B cell (primary cell): ENCODE measurements at regions not wholly inside any gene's neighbourhood (a gene's known extent, or its start where the extent isn't known, plus 50 kb on each side); places are given as distances from the start of the nearest gene placed in this dataset.
"Not testable (repeated sequence)": the region's sequence is repeated elsewhere in the genome, so short reads cannot be mapped to it uniquely, and the experiment has no call there.

ENCODE experiments used
- ATAC-seq: fragments of 200-7000 bp; cut with Tn5 transposase; one replicate; pipeline ENCODE4 v1.10.0; 2021; ENCODE audit warnings: low read depth, mild to moderate bottlenecking, moderate number of reproducible peaks, moderate library complexity
- CTCF ChIA-PET: fragments of 350-600 bp; sonication (Branson Sonifier 250); formaldehyde crosslinking; loops from one replicate; lab custom pipeline; 2021; ENCODE audit warnings: antibody characterized with exemption, inconsistent platforms; lab: Charles Lee
- POLR2A ChIA-PET: fragments of 350-600 bp; sonication (Branson Sonifier 250); formaldehyde crosslinking; loops from one replicate; lab custom pipeline; 2021; ENCODE audit warnings: antibody characterized with exemption; lab: Charles Lee
- DNase-seq: peaks from one replicate; pipeline ENCODE4 v3.0.0; 2013
- H2AFZ ChIP-seq: 2 replicates; pipeline ENCODE4 v1.6.1; 2012; ENCODE audit warnings: mild to moderate bottlenecking, low read depth, low read length; ENCODE audit not compliant: insufficient read depth, poor library complexity, severe bottlenecking
- H3K27ac ChIP-seq, 2 donors: 1 replicate in 1 of 2; 2 replicates in 1 of 2; pipeline ENCODE4 v1.5.1; 2012 to 2013; ENCODE audit warnings: low read length in 2 of 2, mild to moderate bottlenecking in 2 of 2, moderate library complexity in 1 of 2
- H3K27me3 ChIP-seq, 4 experiments: fragments of 200-600 bp in 1 of 4; sonication (generic) in 1 of 4; replicated peaks in 1 of 4; 1 replicate in 2 of 4; 2 replicates in 2 of 4; pipeline versions ENCODE4 v1.6.1 to v1.7.0; 2013 to 2016; ENCODE audit warnings: low read length in 3 of 4, mild to moderate bottlenecking in 2 of 4, mixed read lengths in 1 of 4, moderate library complexity in 1 of 4; ENCODE audit not compliant: insufficient read depth in 4 of 4, control insufficient read depth in 3 of 4; ENCODE audit errors: control extremely low read depth in 1 of 4
- H3K36me3 ChIP-seq, 2 experiments: replicated peaks in 1 of 2; 1 replicate in 1 of 2; 2 replicates in 1 of 2; pipeline versions ENCODE4 v1.6.1 to v1.7.1; 2013; ENCODE audit warnings: low read length in 1 of 2; ENCODE audit not compliant: insufficient read depth in 2 of 2, control insufficient read depth in 1 of 2; ENCODE audit errors: control extremely low read depth in 1 of 2, extremely low read depth in 1 of 2
- H3K4me1 ChIP-seq, 2 donors: fragments of 200-600 bp in 1 of 2; sonication (generic) in 1 of 2; 1 replicate in 1 of 2; 2 replicates in 1 of 2; pipeline versions ENCODE4 v1.5.1 to v1.6.1; 2013 to 2017; ENCODE audit warnings: low read length in 2 of 2; ENCODE audit not compliant: control insufficient read depth in 2 of 2, insufficient read depth in 2 of 2
- H3K4me2 ChIP-seq: replicated peaks from 2 replicates; pipeline ENCODE3; 2012; ENCODE audit warnings: mild to moderate bottlenecking, low read depth, low read length; ENCODE audit not compliant: poor library complexity, severe bottlenecking
- H3K4me3 ChIP-seq, 5 experiments: fragments of 200-600 bp in 1 of 5; sonication (generic) in 1 of 5; 1 replicate in 3 of 5; 2 replicates in 2 of 5; pipeline versions ENCODE4 v1.5.1 to v1.7.0; 2011 to 2016; ENCODE audit warnings: low read length in 4 of 5, mild to moderate bottlenecking in 4 of 5, low read depth in 2 of 5, control low read depth in 1 of 5, moderate library complexity in 1 of 5; ENCODE audit not compliant: insufficient read depth in 1 of 5; ENCODE audit errors: control extremely low read depth in 1 of 5, extremely low read depth in 1 of 5
- H3K79me2 ChIP-seq: fragments of 200-600 bp; sonication (generic); one replicate; pipeline ENCODE4 v1.6.0; 2016; ENCODE audit warnings: low read length; ENCODE audit not compliant: control insufficient read depth, insufficient read depth
- H3K9ac ChIP-seq: fragments of 200-600 bp; sonication (generic); 2 replicates; pipeline ENCODE4 v1.6.1; 2017; ENCODE audit warnings: mild to moderate bottlenecking, low read length, moderate library complexity
- H3K9me3 ChIP-seq, 3 donors: one replicate each; pipeline versions ENCODE4 v1.6.1 to v1.7.1; 2013; ENCODE audit warnings: low read length in 2 of 3; ENCODE audit not compliant: control insufficient read depth in 2 of 3, insufficient read depth in 1 of 3; ENCODE audit errors: control extremely low read depth in 1 of 3
- H4K20me1 ChIP-seq: 2 replicates; pipeline ENCODE4 v1.6.0; 2012; ENCODE audit warnings: mild to moderate bottlenecking, low read length; ENCODE audit not compliant: insufficient read depth, control insufficient read depth, poor library complexity, severe bottlenecking
- H3K27ac Mint-ChIP-seq: one replicate; pipeline ENCODE4 v1.8.0; 2021; ENCODE audit warnings: mixed read lengths
- H3K27me3 Mint-ChIP-seq: one replicate; pipeline ENCODE4 v1.8.0; 2021; ENCODE audit warnings: mixed read lengths
- H3K4me1 Mint-ChIP-seq: one replicate; pipeline ENCODE4 v1.8.0; 2021; ENCODE audit warnings: mixed read lengths
- H3K4me3 Mint-ChIP-seq: one replicate; pipeline ENCODE4 v1.8.0; 2021; ENCODE audit warnings: mixed read lengths
- H3K9me3 Mint-ChIP-seq: one replicate; pipeline ENCODE4 v1.8.0; 2022; ENCODE audit warnings: mixed read lengths; ENCODE audit not compliant: insufficient read depth
- EZH2 ChIP-seq: IDR thresholded peaks from 2 replicates; pipeline ENCODE4 v1.6.1; 2012; ENCODE audit warnings: borderline replicate concordance, low read depth, mild to moderate bottlenecking, moderate library complexity, low read length; ENCODE audit not compliant: insufficient read depth, poor library complexity, severe bottlenecking
- WGBS: methylation state at CpG from one replicate; pipeline ENCODE4 v1.1.5; 2013; ENCODE audit warnings: missing lambda C conversion rate; ENCODE audit not compliant: insufficient coverage; 5-methylcytosine and 5-hydroxymethylcytosine counted together
- intact Hi-C: fragments of 100-400 bp; cut with micrococcal nuclease; formaldehyde crosslinking; loops from one replicate; pipeline ENCODE4 v1.10.0; 2022
- TF ChIP-seq, protein P1 (sequence below): fragments of 200-600 bp; IDR thresholded peaks from one replicate; pipeline ENCODE4 v1.8.0; 2022; ENCODE audit warnings: antibody characterized with exemption, mild to moderate bottlenecking

GRCh38 chr10:130354976-130355795 is 219.0 kb downstream of the GLRX3 start:
- H4K20me1 ChIP-seq = no peaks in the 10 kb centered on the region
- H3K27me3 ChIP-seq = no peaks in the 10 kb centered on the region
- H3K9me3 Mint-ChIP-seq = no peaks in the 10 kb centered on the region
- H3K9me3 ChIP-seq = peaks cover 0 to 36% (median 0%) of the 10 kb centered on the region in 3 donors
- H3K4me2 ChIP-seq = no peak overlapping the region
- H3K36me3 ChIP-seq = no peaks in the 10 kb centered on the region
- no peaks in the 10 kb centered on the region for H3K79me2 ChIP-seq
- WGBS = 90% methylated on average over 16 of the region's 20 CpGs
- DNase-seq (no peak), ATAC-seq (no peak)
- ChIA-PET POLR2A (no interaction called here), CTCF (no interaction called here)
- no peaks in the 10 kb centered on the region for H3K4me1 ChIP-seq
- no peak overlapping the region for H3K9ac ChIP-seq
- H3K4me1 Mint-ChIP-seq = no peaks in the 10 kb centered on the region
- no peak overlapping the region for H3K27ac Mint-ChIP-seq
- no peak for TF ChIP-seq EZH2
- TF ChIP-seq, protein P1, sequence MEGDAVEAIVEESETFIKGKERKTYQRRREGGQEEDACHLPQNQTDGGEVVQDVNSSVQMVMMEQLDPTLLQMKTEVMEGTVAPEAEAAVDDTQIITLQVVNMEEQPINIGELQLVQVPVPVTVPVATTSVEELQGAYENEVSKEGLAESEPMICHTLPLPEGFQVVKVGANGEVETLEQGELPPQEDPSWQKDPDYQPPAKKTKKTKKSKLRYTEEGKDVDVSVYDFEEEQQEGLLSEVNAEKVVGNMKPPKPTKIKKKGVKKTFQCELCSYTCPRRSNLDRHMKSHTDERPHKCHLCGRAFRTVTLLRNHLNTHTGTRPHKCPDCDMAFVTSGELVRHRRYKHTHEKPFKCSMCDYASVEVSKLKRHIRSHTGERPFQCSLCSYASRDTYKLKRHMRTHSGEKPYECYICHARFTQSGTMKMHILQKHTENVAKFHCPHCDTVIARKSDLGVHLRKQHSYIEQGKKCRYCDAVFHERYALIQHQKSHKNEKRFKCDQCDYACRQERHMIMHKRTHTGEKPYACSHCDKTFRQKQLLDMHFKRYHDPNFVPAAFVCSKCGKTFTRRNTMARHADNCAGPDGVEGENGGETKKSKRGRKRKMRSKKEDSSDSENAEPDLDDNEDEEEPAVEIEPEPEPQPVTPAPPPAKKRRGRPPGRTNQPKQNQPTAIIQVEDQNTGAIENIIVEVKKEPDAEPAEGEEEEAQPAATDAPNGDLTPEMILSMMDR = no peak
- H3K4me3 ChIP-seq = no peak overlapping the region
- no peak overlapping the region for H3K27ac ChIP-seq
- H2AFZ ChIP-seq = no peak overlapping the region
- no peak overlapping the region for H3K4me3 Mint-ChIP-seq
- intact Hi-C loops = no loop called here
- no peaks in the 10 kb centered on the region for H3K27me3 Mint-ChIP-seq

DNA sequence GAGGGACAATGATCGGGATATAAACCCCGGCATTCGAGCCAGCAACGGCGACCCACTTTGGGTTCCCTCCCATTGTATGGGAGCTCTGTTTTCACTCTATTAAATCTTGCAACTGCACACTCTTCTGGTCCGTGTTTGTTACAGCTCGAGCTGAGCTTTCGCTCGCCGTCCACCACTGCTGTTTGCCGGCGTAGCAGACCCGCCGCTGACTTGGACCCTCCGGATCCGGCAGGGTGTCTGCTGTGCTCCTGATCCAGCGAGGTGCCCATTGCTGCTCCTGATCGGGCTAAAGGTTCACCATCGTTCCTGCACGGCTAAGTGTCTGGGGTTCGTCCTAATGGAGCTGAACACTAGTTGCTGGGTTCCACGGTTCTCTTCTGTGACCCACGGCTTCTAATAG is 220.2 kb downstream of the GLRX3 start:
- WGBS = 89% methylated on average over 23 of the region's 23 CpGs
- H3K27ac ChIP-seq, H2AFZ ChIP-seq, POLR2A ChIA-PET, H3K4me2 ChIP-seq, H3K4me1 ChIP-seq, H3K9me3 Mint-ChIP-seq, H3K9ac ChIP-seq, intact Hi-C loops, H3K4me3 Mint-ChIP-seq, H3K27me3 ChIP-seq, H3K4me1 Mint-ChIP-seq, H3K79me2 ChIP-seq, DNase-seq, H3K36me3 ChIP-seq, H3K27me3 Mint-ChIP-seq, H4K20me1 ChIP-seq, ATAC-seq, CTCF ChIA-PET, H3K4me3 ChIP-seq, H3K27ac Mint-ChIP-seq: not testable (repeated sequence)
- H3K9me3 ChIP-seq = peaks cover 0 to 33% (median 0%) of the 10 kb centered on the region in 3 donors
